ENCODE measurements at regions not wholly inside any gene's neighbourhood (a gene's known extent, or its start where the extent isn't known, plus 50 kb on each side); places are given as distances from the start of the nearest gene placed in this dataset.

DNA sequence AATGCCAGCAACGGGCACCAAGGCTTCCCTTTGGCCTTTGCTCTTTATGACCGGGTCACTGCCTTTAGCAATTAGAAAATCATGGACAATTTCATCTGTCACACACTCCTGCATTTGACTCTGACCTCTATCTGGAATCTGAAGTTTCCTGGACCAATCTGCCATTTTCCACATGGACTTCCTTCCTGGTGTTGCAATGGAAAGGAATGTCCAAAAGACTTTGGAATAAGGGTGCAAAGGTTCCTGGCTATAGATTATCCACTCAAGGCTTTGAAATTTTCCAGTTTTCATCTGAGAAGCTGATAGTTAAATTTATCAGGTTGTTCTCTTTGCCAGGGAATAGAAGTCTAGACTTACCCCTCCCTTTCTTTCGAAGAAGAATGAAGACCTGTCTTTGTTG lies 523.1 kb upstream of the ZNF462 start:
- no peak for DNase-seq

DNA sequence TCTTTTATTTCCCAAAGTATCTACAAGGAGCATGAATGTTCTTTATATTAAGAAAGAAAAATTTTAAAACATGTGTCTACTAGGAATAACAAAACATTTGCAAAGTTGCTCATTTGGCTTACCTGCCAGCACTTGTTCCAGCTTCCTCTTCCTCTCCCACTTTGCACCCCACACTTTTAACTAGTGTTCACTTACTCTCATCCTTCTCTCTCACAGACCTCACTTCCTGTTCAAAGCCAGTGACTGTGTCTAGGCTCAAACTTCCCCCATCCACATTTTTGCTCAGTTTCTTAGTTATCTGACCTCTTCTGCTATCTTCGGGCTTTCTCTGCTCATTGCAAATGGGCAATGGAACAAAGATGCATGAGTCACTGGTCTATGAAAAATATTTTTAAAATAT lies 512.2 kb upstream of the ZNF462 start:
- DNase-seq = no peak

DNA sequence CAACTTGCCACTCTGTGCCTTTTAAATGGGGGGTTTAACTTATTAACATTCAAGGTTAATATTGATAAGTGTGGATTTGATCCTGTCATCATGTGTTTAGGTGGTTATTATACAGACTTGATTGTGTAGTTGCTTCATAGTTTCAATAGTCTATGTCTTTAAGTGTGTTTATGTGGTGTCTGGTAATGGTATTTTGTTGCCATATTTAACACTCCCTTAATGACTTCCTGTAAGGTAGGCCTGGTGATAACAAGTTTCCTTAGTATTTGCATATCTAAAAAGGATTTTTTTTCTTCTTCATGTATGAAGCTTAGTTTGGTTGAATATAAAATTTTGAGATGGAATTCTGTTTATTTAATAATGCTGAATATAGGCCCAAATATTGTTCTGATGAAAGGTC lies 506.0 kb upstream of the ZNF462 start:
- DNase-seq = no peak

DNA sequence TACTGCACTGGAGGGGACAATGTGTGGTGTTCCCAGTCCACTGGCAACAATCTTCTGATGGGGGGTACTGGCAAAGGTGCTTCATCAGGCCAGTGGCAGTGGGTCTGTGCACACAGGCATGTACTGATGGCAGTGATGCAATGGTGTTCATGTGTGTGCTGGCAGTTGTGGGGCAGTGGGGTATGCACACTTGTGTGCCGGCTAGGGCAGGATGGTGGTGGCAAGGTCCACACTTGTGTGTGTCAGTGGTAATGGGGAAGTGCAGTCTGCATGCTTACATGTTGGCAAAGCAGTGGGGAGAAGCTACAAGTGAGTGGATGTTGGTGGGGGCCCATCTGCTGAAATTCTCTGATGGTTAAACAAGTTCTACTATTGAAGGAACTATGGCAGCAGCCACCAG lies 504.6 kb upstream of the ZNF462 start:
- DNase-seq = no peak

DNA sequence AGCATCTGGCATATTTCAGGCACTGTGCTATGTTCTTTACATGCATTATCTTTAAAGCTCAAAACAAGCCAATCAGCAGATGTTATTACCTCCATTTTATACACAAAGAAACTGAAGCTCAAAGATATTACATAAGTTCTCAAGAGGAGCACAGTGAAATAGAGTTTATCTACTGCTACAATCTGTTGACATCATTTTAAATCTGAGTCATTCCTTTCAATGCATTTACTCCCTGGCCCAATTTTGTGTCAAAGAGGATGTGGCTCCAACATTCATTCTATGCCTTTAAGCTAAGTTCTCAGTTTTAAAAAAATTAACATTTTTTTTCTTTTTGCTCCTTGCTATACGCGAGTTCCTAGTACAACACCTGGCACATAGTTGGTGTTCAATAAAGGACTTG lies 486.3 kb upstream of the ZNF462 start:
- DNase-seq = no peak

DNA sequence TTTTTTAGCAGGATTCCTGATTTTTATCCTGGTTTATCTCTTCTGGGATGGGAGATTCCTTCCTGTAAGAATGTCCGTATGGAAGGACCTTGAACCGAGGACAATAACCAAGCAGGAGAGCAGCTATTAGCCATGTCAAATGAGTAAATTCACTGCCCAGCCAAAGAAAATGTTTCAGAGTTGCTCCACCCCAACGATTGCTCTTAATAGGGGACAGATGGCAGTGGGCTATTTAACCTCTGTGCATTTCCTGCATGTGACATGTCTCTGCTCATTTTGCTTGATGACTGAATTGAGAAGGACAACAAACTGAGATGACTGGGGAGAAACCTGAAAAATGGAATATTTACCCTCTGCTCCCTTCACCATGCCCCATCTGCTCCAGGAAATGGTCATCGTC lies 479.9 kb upstream of the ZNF462 start:
- no peak for DNase-seq

DNA sequence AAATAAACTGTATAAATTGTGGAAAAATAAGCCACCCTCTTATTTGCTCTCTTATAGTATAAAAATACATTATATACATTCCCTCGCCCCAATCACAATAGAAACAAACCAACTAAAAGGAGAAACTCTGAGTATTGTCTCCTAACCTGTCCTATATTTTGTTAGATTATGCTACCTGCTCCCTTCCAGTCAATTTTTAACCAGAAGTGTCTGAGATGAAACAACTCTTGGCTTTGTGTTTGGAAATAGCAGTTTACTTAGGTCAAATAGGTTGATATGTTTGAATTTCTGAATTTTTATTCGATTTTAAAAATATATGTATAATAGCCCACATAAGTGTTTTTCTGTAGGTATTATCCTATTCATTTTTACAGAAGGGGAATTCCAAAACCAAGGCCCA lies 475.0 kb upstream of the ZNF462 start:
- no peak for DNase-seq

DNA sequence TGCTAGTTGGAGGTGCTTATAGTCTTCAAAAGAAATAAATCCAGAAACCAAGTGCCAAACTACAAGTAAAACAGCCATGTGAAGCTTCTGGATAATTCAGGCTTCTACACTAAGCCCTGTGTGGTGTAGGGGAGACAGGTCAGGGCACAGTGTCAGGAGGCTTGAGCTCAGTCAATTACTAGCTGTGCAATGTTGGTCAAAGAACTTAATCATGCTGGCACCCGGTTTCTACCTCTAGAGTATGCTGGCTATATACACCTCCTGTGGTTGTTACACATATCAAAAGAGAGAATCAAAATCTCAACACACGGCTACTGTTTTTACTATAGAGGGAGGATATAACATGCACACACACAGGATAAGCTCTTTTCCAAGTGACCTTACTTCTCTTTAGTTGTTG lies 469.7 kb upstream of the ZNF462 start:
- no peak for DNase-seq

DNA sequence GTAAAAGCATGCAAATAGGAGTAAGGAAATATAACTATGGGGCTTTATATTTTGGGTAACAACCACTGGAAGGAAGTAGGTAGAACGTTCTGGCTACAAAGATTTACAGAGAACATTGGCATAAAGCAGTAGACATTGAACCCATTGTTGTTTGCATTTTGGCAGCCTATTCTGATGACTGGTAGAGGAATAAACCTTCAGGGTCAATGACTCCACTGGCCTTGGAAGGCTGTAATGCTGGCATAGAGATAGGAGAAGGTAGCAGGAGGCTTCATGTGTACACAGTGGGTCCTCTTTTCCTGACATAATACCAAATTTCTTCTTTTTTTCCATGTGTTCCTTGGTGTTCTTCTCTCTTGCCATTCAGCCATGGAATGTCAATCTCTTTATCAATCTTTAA lies 462.8 kb upstream of the ZNF462 start:
- no peak for DNase-seq

DNA sequence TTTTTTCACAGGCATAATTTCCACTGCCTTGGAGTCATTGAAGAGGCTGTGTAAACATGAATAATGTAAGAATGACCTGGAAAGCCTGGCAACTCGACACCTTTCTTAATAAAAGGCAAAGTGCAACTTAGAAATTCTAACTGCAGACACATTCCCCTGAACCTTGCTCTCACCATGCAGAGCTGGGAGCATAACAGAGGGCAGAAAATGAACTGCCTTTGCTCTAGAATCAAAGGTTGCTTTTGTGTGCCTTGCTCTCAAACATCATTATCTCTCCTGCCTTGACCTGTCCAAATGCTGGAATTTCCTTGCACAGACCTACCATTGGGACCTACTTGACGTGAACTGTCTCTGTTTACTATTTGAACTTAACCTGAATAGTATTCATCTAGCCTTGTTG lies 462.0 kb upstream of the ZNF462 start:
- DNase-seq = no peak

DNA sequence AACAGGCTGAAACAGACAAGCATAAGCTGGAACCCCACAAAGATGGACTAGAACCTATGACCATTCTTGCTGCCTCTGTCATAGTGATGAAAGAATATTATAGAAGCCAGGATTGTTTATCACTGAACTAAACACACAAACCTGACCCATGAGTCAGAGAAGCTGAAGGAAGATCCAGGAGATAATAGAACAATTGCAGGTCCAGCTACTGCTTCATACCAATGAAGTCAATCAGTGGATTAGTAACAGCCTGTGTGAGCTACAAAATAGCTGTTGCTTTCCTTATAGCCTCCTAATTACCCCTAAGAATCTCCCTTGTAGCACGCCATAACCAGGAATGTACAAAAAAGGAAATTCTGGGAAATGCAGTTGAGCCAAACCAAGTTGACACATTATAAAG lies 459.9 kb upstream of the ZNF462 start:
- DNase-seq = no peak

DNA sequence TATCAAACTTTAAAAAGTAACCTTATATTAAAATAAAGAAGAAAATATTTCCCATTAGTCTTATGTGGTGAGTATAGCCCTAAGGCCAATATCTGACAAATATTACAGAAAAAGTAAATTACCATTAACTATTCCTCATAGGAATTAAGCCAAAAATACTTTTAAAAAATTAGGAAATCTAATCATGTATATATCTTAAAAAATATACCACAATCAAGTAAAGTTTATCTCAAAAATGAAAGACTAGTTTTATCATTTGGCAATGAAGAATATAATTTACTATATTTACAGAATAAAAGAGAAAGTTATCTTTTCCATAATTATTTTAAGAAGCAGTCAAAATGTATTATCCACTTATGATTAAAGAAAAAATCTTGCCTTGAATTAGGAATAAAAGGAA lies 458.8 kb upstream of the ZNF462 start:
- no peak for DNase-seq

DNA sequence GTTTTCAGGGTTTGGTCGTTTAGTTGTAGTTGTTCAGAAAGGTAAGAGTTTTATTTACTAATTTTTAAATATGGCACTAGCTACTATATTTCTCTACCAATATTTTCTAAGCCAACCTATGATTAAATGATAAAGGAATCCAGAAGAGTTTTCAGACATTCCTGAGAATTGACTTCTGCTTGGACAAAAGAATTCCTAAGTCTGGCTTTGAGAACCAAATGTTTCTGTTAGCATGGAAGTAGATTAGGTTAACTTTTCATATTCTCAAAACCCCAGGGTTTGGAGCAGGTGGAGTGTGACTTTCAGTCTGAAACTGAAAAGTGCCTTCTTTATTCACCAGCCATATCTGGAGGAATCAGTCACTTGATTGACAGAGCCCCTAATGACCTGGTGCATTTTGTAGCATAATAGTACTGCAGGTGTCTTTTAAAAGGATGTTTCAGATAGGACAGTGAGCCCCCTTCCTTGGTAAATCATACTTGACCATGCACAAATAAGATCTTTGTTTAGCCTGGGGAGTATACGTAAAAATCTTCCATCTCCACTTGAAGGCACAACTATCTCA lies 457.0 kb upstream of the ZNF462 start:
- DNase-seq = no peak

DNA sequence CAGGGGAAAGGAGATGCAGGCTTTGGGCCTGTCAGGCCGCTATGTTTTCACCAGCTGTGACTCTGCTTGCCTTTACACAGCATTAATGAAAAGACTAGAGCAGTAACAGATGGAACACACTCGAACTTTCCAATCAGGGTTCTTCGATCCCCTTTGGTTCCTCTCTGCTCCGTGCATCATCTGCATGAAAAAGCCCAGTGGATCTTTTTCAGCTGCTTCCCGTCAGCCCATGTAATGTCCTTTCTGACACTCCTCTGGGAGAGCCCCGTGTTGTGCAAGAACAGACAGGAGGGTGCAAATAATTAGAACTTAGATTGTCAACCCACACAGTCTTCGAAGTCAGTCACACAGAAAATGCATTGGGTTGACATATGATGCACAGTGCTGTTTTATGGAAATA lies 448.9 kb upstream of the ZNF462 start:
- DNase-seq = no peak

DNA sequence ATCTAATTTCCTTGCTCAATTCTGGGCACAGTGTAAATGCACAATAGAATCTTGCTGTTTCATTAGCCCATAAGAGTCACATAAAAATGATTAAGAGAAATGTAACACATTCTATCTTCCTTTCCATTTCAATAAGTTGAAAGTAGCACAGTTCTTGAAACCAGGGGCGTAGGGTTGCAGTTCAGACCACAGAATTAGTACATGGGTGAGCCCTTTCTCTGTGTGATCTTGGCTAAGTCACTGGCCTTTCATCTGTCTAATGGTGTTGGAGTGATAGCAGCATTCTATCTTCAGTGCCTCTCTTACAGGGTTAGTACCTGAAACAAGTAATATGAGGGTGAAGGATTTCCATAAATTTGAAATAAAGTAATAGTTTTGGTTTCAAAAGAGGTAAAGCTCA lies 445.3 kb upstream of the ZNF462 start:
- no peak for DNase-seq

DNA sequence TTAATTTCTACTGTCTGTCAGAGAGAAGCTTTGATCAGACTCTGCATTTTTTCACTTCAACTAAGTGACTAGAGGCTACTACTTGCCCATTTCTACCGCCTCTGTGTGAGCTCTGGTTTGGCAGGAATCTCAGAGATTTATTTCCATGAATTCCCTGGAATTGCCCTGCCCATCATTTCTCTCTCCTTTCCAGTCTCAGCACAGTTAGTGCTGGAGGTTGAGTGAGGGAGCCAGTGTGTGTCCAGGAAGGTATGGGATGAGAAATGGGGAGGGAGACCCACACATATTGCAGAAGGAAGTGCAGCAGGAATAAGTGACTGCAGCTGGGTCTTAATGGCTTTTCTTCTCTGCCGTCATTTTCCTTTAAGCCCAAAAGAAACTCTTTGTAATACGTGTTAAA lies 443.1 kb upstream of the ZNF462 start:
- no peak for DNase-seq

DNA sequence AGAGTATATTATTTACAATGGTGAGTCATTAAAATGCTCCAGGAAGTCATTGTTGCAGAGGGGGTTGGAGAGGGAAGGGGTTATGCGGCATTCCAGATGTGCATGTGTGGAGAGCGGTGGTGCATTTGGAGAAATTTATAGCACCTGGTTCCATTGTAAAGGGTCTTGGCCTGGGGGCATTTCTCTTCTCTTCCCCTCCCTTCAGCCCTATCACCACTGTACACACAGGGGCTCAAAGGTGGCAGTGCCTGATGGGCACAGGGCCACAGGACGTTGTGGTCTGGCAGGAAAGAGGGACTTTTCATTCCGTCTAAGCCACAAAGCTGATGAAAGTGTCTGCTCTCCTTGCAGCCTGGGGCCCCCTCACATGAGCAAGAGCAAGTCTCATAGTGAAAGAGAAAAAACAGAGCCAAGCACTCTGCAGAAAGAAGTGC lies 442.4 kb upstream of the ZNF462 start:
- no peak for DNase-seq

DNA sequence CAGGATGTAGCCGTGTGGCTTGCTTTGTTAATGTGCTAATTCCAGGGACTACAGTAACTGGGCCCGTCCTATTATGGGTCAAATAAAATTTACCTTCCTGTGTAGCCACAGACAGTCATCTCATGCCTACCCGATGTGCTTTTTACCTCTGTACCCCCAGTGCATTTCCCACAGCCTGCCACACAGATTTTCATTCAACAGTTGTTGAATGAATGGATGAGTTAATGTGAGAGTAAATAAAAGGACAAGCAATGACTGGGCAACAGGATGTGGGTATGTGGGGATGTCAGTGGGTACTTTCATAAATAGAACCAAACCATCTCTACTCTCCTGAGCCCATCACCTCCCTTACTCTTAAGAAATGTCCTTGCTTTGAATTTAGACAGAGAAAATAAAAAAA lies 441.2 kb upstream of the ZNF462 start:
- DNase-seq = no peak

DNA sequence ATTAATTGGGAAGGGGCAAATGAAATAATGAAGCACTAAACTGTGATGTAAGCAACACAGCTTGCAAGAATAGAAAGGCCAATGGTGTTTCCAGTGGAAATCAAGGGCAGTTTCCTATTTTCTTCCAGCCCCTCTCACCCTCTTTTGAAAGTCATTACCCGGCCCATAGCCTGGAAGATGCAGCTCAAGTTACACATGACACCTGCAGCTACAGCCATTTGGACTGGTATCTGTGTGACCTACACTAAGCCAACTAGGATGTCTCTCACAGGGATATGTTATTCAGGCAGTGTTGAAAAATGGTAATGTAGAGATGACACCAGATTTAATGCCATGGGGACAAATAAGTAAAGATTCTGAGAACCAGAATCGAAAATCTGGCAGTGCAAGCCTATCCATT lies 439.4 kb upstream of the ZNF462 start:
- no peak for DNase-seq

DNA sequence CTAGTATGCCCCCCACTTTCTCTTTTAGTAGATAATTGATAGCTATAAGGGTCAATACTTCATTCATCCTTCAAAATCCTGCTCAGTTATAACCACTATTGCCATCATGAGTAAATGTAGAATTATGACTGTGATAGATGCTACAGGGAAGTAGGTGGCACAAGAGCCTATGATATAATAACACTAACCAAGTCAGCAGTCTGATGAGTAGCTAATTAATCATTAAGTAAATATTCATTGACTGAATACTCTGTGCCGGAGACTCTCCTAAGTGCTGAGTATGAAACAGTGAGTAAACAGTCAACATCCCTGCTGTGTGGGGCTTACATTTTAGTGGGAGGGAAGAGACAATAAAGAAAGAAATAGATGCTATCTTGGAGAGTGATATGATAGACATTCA lies 430.3 kb upstream of the ZNF462 start:
- no peak for DNase-seq

DNA sequence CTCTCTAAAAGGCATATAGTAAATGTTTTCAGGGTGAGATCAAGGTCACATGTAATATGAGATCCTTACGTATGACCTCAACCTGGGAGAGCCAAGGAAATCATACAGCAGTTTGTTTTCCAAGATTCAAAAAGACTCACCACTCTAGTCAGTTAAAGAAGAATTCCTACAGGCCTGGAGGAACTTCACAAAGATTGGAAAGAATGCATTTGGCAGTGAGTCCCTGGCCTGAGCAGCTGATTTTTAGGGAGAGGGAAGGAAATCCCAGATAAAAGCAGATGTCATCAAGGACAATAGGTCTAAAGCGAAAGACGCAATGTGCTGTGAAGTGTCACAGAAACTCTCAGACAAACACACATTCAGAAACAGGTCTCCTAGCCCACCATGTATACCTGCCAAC lies 424.0 kb upstream of the ZNF462 start:
- no peak for DNase-seq

DNA sequence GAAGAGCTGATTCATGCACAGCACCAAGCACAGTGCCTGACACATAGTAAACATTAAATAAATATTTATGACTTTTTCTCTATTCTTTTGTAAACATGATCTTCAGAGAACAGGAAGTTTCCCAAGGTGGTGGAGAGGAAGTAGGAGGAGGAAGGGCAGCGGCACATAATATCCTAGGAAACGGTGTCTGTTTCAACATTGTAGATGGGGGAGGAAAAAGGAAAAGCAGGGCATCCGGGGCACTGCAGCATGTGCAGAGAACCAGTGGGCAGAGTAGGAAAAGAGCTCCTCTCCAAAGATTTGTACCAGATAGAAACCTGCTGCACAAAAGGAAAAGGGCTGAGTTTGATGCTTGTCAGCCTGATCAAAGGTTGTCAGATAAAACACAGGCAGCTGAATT lies 421.7 kb upstream of the ZNF462 start:
- DNase-seq = no peak

DNA sequence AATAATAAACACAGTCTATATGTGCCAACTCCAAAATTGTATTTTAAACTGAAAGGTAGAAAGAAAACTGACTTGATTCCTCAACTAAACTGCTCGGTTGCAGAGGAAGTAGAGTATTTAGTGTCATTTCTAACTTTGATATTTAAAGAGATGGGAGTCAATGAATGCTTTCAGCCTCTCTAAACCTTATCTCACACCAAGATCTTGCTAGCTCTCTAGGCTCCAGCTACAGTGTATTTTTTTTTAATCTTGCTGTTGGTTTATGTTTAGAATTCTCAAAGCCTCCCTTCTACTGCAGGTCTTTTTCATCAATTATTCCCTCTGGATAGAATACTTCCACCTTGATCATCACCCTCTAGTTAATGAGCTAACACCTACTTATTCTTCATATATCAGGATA lies 419.4 kb upstream of the ZNF462 start:
- no peak for DNase-seq

DNA sequence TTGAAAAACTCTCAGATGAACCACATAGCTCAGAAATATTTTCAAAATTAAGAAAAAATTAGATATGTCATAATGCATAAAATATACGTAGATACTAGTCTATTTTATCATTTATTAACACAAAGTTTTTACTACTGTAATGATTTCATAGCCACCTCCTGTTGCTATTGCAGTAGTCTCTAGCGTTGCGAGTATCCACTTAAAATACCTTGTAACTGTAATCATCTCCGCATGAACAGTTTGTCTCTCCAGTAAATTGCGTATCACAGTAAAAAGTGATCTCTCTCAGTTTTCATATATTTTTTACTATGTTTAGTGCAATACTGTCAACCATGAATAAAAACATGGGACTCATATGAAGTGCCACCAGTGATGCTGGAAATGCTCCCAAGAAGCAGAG lies 417.9 kb upstream of the ZNF462 start:
- no peak for DNase-seq

DNA sequence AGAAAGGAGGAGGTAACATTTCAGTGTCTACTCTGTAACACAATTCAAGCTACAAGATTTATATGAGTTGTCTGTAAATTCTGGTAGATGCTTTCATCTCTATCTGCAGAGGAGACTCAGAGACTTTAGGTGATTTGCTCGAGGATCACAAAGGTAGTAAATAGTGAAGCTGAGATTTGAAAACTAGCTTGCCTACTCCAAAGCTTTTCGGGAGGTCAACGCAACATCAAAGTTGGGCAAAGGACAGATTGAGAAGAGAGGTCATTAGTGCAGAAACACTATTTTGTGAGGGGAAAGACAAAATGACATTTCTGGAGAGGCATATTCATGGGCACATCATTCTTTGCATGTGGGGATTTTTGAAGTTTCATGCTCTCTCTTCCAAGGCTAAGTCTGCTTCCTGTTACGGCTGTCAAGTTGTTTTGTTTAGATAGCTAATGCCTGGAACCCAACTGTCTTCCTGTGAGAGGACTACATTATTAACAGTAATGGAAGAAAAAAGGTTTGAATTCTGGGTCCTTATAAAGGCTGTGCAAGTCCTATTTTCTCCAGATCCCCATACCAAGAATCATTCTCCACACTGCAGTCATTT lies 413.5 kb upstream of the ZNF462 start:
- DNase-seq = no peak

DNA sequence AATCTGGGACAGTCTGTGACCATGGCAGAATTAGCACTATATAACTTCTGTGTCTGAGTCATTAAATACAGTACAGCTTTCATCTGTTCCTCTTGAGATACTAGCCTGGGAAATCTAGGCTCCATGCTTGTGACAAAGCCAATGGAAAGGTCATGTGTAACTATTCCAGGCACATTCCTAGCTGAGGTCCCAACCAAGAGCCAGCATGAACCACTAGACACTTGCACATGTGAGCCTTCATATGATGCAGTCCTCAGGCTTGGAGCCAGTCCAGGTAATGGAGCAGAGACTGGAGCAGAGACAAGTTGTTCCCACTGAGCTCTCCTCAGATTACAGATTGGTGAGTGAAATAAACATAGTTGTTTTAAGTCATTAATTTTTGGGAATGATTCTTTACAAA lies 412.4 kb upstream of the ZNF462 start:
- no peak for DNase-seq
